Neural progenitor cell (in vitro differentiated cells): ENCODE measurements at regions not wholly inside any gene's neighbourhood (a gene's known extent, or its start where the extent isn't known, plus 50 kb on each side); places are given as distances from the start of the nearest gene placed in this dataset.

ENCODE experiments used
- EZH2 ChIP-seq: fragments of 200-600 bp; sonication (generic); IDR thresholded peaks from 2 replicates; pipeline ENCODE4 v1.6.1; 2017; ENCODE audit warnings: antibody characterized with exemption, mild to moderate bottlenecking, moderate library complexity
- TF ChIP-seq, protein P1 (sequence below): fragments of 200-600 bp; sonication (generic); IDR thresholded peaks from 2 replicates; pipeline ENCODE4 v1.5.1; 2017; ENCODE audit warnings: antibody characterized with exemption, mild to moderate bottlenecking

DNA sequence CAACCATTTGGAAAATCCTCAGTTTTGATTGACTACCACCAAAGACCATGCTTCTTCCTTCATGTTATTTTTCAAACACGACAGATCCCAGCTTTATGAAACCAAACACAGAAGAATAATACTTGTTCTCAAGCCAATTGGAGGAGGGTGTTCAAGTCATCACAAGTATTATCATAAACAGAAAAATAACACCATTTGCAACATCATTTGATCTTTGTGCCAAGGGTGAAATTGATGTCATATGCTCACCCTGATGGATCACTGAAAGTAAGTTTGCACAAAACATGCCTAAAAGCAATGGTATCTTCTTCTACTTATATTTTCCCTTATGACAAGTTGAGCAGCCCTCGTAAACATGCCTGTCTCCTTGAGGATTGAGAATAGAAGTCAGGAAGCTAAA, 448.0 kb upstream of the ZEB2 start:
- TF ChIP-seq, protein P1, sequence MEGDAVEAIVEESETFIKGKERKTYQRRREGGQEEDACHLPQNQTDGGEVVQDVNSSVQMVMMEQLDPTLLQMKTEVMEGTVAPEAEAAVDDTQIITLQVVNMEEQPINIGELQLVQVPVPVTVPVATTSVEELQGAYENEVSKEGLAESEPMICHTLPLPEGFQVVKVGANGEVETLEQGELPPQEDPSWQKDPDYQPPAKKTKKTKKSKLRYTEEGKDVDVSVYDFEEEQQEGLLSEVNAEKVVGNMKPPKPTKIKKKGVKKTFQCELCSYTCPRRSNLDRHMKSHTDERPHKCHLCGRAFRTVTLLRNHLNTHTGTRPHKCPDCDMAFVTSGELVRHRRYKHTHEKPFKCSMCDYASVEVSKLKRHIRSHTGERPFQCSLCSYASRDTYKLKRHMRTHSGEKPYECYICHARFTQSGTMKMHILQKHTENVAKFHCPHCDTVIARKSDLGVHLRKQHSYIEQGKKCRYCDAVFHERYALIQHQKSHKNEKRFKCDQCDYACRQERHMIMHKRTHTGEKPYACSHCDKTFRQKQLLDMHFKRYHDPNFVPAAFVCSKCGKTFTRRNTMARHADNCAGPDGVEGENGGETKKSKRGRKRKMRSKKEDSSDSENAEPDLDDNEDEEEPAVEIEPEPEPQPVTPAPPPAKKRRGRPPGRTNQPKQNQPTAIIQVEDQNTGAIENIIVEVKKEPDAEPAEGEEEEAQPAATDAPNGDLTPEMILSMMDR = no peak
- TF ChIP-seq EZH2 = no peak
